Nephron (organoid): ENCODE measurements at regions not wholly inside any gene's neighbourhood (a gene's known extent, or its start where the extent isn't known, plus 50 kb on each side); places are given as distances from the start of the nearest gene placed in this dataset.
"Not testable (repeated sequence)": the region's sequence is repeated elsewhere in the genome, so short reads cannot be mapped to it uniquely, and the experiment has no call there.

ENCODE experiments used
- H3K27ac Mint-ChIP-seq, 3 experiments: 2 replicates each; pipeline ENCODE4 v1.8.0; 2020; ENCODE audit warnings: mixed read lengths in 3 of 3, mild to moderate bottlenecking in 2 of 3, moderate library complexity in 1 of 3
- H3K27me3 Mint-ChIP-seq: 2 replicates; pipeline ENCODE4 v1.8.0; 2021; ENCODE audit warnings: low read depth, mild to moderate bottlenecking, moderate library complexity, mixed read lengths
- H3K36me3 Mint-ChIP-seq: 2 replicates; pipeline ENCODE4 v1.8.0; 2020; ENCODE audit warnings: low read depth, mixed read lengths
- H3K4me1 Mint-ChIP-seq: 2 replicates; pipeline ENCODE4 v1.8.0; 2020; ENCODE audit warnings: mixed read lengths
- H3K4me3 Mint-ChIP-seq, 3 experiments: 2 replicates each; pipeline ENCODE4 v1.8.0; 2020; ENCODE audit warnings: mild to moderate bottlenecking in 3 of 3, mixed read lengths in 3 of 3, moderate library complexity in 2 of 3
- H3K9me3 Mint-ChIP-seq: 2 replicates; pipeline ENCODE4 v1.8.0; 2020; ENCODE audit warnings: mixed read lengths
- CTCF ChIP-seq, 3 experiments: fragments of 200-600 bp; sonication (generic); IDR thresholded peaks; one replicate each; pipeline ENCODE4 v1.5.0; 2021; ENCODE audit warnings: antibody characterized with exemption in 3 of 3; ENCODE audit not compliant: unreplicated experiment in 3 of 3

GRCh38 chr12:30166006-30166795 is 382.5 kb upstream of the TMTC1 start:
- Mint-ChIP-seq H3K4me3 (no peak overlapping the region), H3K9me3 (no peaks in the 10 kb centered on the region), H3K4me1 (peaks cover 14% of the 10 kb centered on the region), H3K27ac (no peak overlapping the region), H3K36me3 (no peaks in the 10 kb centered on the region), H3K27me3 (no peaks in the 10 kb centered on the region)
- no peak for TF ChIP-seq CTCF (IDR thresholded peaks at IDR 0.05; ENCODE audit: unreplicated experiment in 3 of 3)

- H3K4me1 Mint-ChIP-seq = peaks cover 14% of the 10 kb centered on the region
- H3K4me3 Mint-ChIP-seq = no peak overlapping the region
- H3K27me3 Mint-ChIP-seq = no peaks in the 10 kb centered on the region
- no peak for TF ChIP-seq CTCF (IDR thresholded peaks at IDR 0.05; ENCODE audit: unreplicated experiment in 3 of 3)
- peak overlapping the region in 1 of 3 experiments; percentile 45 for H3K27ac Mint-ChIP-seq
- H3K9me3 Mint-ChIP-seq = no peaks in the 10 kb centered on the region
- no peaks in the 10 kb centered on the region for H3K36me3 Mint-ChIP-seq
Measured at GRCh38 chr12:30164382-30165318, 380.9 kb upstream of the TMTC1 start.

GRCh38 chr12:30156833-30157232 is 373.1 kb upstream of the TMTC1 start:
- H3K4me1 Mint-ChIP-seq, H3K9me3 Mint-ChIP-seq, H3K27ac Mint-ChIP-seq, H3K27me3 Mint-ChIP-seq, H3K36me3 Mint-ChIP-seq, H3K4me3 Mint-ChIP-seq: not testable (repeated sequence)

- Mint-ChIP-seq H3K27me3 (no peaks in the 10 kb centered on the region), H3K4me3 (no peak overlapping the region), H3K9me3 (peaks cover 5% of the 10 kb centered on the region), H3K36me3 (no peaks in the 10 kb centered on the region), H3K27ac (no peak overlapping the region), H3K4me1 (no peaks in the 10 kb centered on the region)
- TF ChIP-seq CTCF (IDR thresholded peaks at IDR 0.05; ENCODE audit: unreplicated experiment in 3 of 3) = no peak
Measured at GRCh38 chr12:30155001-30155730, 371.4 kb upstream of the TMTC1 start.

GRCh38 chr12:30153981-30154380 is 370.2 kb upstream of the TMTC1 start:
- no peak for TF ChIP-seq CTCF (IDR thresholded peaks at IDR 0.05; ENCODE audit: unreplicated experiment in 3 of 3)
- no peaks in the 10 kb centered on the region for H3K36me3 Mint-ChIP-seq
- H3K27me3 Mint-ChIP-seq = peaks cover 8% of the 10 kb centered on the region
- H3K27ac Mint-ChIP-seq = no peak overlapping the region
- H3K4me3 Mint-ChIP-seq = no peak overlapping the region
- no peaks in the 10 kb centered on the region for H3K4me1 Mint-ChIP-seq
- H3K9me3 Mint-ChIP-seq = peaks cover 5% of the 10 kb centered on the region

GRCh38 chr12:30152705-30153104 is 369.0 kb upstream of the TMTC1 start:
- Mint-ChIP-seq H3K9me3 (peaks cover 5% of the 10 kb centered on the region), H3K27me3 (peaks cover 8% of the 10 kb centered on the region), H3K36me3 (no peaks in the 10 kb centered on the region), H3K27ac (no peak overlapping the region), H3K4me1 (no peaks in the 10 kb centered on the region), H3K4me3 (no peak overlapping the region)
- no peak for TF ChIP-seq CTCF (IDR thresholded peaks at IDR 0.05; ENCODE audit: unreplicated experiment in 3 of 3)
